HEK293 (cell line): ENCODE measurements at regions not wholly inside any gene's neighbourhood (a gene's known extent, or its start where the extent isn't known, plus 50 kb on each side); places are given as distances from the start of the nearest gene placed in this dataset.

Source experiments
- CTCF ChIA-PET: fragments of 350-600 bp; formaldehyde crosslinking; extraction: SDS; loops from one replicate; lab custom pipeline; 2021; ENCODE audit warnings: antibody characterized with exemption; lab: Yijun Ruan, JAX
- POLR2A ChIA-PET: fragments of 300-600 bp; formaldehyde crosslinking; extraction: SDS; loops from one replicate; lab custom pipeline; 2020; ENCODE audit warnings: antibody characterized with exemption, inconsistent platforms; lab: Yijun Ruan, JAX
- H3K27ac ChIP-seq: fragments of 200-500 bp; sonication (Bioruptor generic); 2 replicates; pipeline ENCODE4 v1.5.1; 2014; ENCODE audit warnings: low read depth, low read length, control low read depth, inconsistent platforms; ENCODE audit errors: extremely low read depth
- H3K36me3 ChIP-seq, 2 experiments: fragments of 200-500 bp in 1 of 2; sonication (Bioruptor generic) in 1 of 2; 1 replicate in 1 of 2; 2 replicates in 1 of 2; pipeline ENCODE4 v1.5.1; 2014 to 2017; ENCODE audit warnings: inconsistent platforms in 2 of 2, low read length in 2 of 2; ENCODE audit not compliant: control insufficient read depth in 2 of 2, insufficient read depth in 1 of 2
- H3K4me1 ChIP-seq: fragments of 200-500 bp; sonication (Bioruptor generic); 2 replicates; pipeline ENCODE4 v1.5.1; 2014; ENCODE audit warnings: mild to moderate bottlenecking, low read length, inconsistent platforms; ENCODE audit not compliant: control insufficient read depth, insufficient read depth
- H3K4me3 ChIP-seq: 2 replicates; pipeline ENCODE4 v1.5.1; 2011; ENCODE audit warnings: low read depth, mild to moderate bottlenecking, control low read depth, low read length, moderate library complexity
- H3K9me3 ChIP-seq: fragments of 200-500 bp; sonication (Bioruptor generic); 2 replicates; pipeline ENCODE4 v1.5.1; 2014; ENCODE audit warnings: low read depth, low read length, inconsistent platforms; ENCODE audit not compliant: control insufficient read depth, insufficient read depth
- BCL11A ChIP-seq: fragments of 450-650 bp; formaldehyde crosslinking; IDR thresholded peaks from 2 replicates; pipeline ENCODE4 v1.5.1; 2016; ENCODE audit warnings: low read depth, missing biosample characterization, missing genetic modification characterization
- GLIS1 ChIP-seq: fragments of 450-650 bp; formaldehyde crosslinking; IDR thresholded peaks from 2 replicates; pipeline ENCODE4 v1.5.1; 2016; ENCODE audit warnings: missing biosample characterization, missing genetic modification characterization
- KLF16 ChIP-seq: fragments of 450-650 bp; formaldehyde crosslinking; IDR thresholded peaks from 2 replicates; pipeline ENCODE4 v1.5.1; 2017; ENCODE audit warnings: missing biosample characterization, missing genetic modification characterization
- MEIS1 ChIP-seq: sonication (generic); formaldehyde crosslinking; IDR thresholded peaks from 2 replicates; pipeline ENCODE4 v1.8.1; 2022; ENCODE audit warnings: missing genetic modification reagents, mild to moderate bottlenecking, borderline replicate concordance
- OSR2 ChIP-seq: fragments of 450-650 bp; formaldehyde crosslinking; IDR thresholded peaks from 2 replicates; pipeline ENCODE4 v1.5.1; 2016; ENCODE audit warnings: missing biosample characterization, missing genetic modification characterization
- PRDM6 ChIP-seq: fragments of 450-650 bp; formaldehyde crosslinking; IDR thresholded peaks from 2 replicates; pipeline ENCODE4 v1.5.1; 2017; ENCODE audit warnings: missing biosample characterization, missing genetic modification characterization
- RBAK ChIP-seq: fragments of 450-650 bp; formaldehyde crosslinking; IDR thresholded peaks from 2 replicates; pipeline ENCODE4 v1.5.1; 2016; ENCODE audit warnings: missing biosample characterization, missing genetic modification characterization
- SCRT2 ChIP-seq: fragments of 450-650 bp; formaldehyde crosslinking; IDR thresholded peaks from 2 replicates; pipeline ENCODE4 v1.5.1; 2016; ENCODE audit warnings: missing biosample characterization, missing genetic modification characterization
- TCF7L2 ChIP-seq: IDR thresholded peaks from 2 replicates; pipeline ENCODE4 v1.6.1; 2011; ENCODE audit warnings: low read depth, mild to moderate bottlenecking, inconsistent platforms, low read length, moderate library complexity, borderline replicate concordance
- WT1 ChIP-seq: fragments of 450-650 bp; formaldehyde crosslinking; IDR thresholded peaks from 2 replicates; pipeline ENCODE4 v1.5.1; 2016; ENCODE audit warnings: missing biosample characterization, missing genetic modification characterization
- ZBTB49 ChIP-seq: fragments of 450-650 bp; formaldehyde crosslinking; IDR thresholded peaks from 2 replicates; pipeline ENCODE4 v1.5.1; 2016; ENCODE audit warnings: missing biosample characterization, missing genetic modification characterization, low read depth
- ZFP37 ChIP-seq: fragments of 450-650 bp; formaldehyde crosslinking; IDR thresholded peaks from 2 replicates; pipeline ENCODE4 v1.5.1; 2016; ENCODE audit warnings: missing biosample characterization, missing genetic modification characterization
- ZNF114 ChIP-seq: fragments of 450-650 bp; formaldehyde crosslinking; IDR thresholded peaks from 2 replicates; pipeline ENCODE4 v1.5.0; 2017; ENCODE audit warnings: missing biosample characterization, missing genetic modification characterization
- ZNF146 ChIP-seq: fragments of 450-650 bp; formaldehyde crosslinking; IDR thresholded peaks from 2 replicates; pipeline ENCODE4 v1.5.1; 2016; ENCODE audit warnings: missing biosample characterization, missing genetic modification characterization
- ZNF175 ChIP-seq: fragments of 450-650 bp; formaldehyde crosslinking; IDR thresholded peaks from 2 replicates; pipeline ENCODE4 v1.5.1; 2016; ENCODE audit warnings: missing biosample characterization, missing genetic modification characterization
- ZNF221 ChIP-seq: fragments of 450-650 bp; formaldehyde crosslinking; IDR thresholded peaks from 2 replicates; pipeline ENCODE4 v1.5.1; 2017; ENCODE audit warnings: missing biosample characterization, missing genetic modification characterization, borderline replicate concordance
- ZNF223 ChIP-seq: fragments of 450-650 bp; formaldehyde crosslinking; IDR thresholded peaks from 2 replicates; pipeline ENCODE4 v1.5.1; 2016; ENCODE audit warnings: missing biosample characterization, missing genetic modification characterization
- ZNF26 ChIP-seq: fragments of 450-650 bp; formaldehyde crosslinking; IDR thresholded peaks from 2 replicates; pipeline ENCODE4 v1.5.1; 2016; ENCODE audit warnings: missing biosample characterization, missing genetic modification characterization
- ZNF394 ChIP-seq: fragments of 450-650 bp; formaldehyde crosslinking; IDR thresholded peaks from 2 replicates; pipeline ENCODE4 v1.5.1; 2016; ENCODE audit warnings: missing biosample characterization, missing genetic modification characterization, mild to moderate bottlenecking, moderate library complexity, borderline replicate concordance
- ZNF416 ChIP-seq: fragments of 450-650 bp; formaldehyde crosslinking; IDR thresholded peaks from 2 replicates; pipeline ENCODE4 v1.5.1; 2016; ENCODE audit warnings: missing biosample characterization, missing genetic modification characterization
- ZNF513 ChIP-seq: fragments of 450-650 bp; IDR thresholded peaks from 2 replicates; pipeline ENCODE4 v1.5.1; 2018; ENCODE audit warnings: missing biosample characterization, missing genetic modification characterization
- ZNF530 ChIP-seq: fragments of 450-650 bp; formaldehyde crosslinking; IDR thresholded peaks from 2 replicates; pipeline ENCODE4 v1.5.1; 2016; ENCODE audit warnings: low read depth, missing biosample characterization, missing genetic modification characterization
- ZNF664 ChIP-seq: fragments of 450-650 bp; formaldehyde crosslinking; IDR thresholded peaks from 2 replicates; pipeline ENCODE4 v1.5.1; 2016; ENCODE audit warnings: missing biosample characterization, missing genetic modification characterization
- ZNF677 ChIP-seq: fragments of 450-650 bp; IDR thresholded peaks from 2 replicates; pipeline ENCODE4 v1.5.0; 2018; ENCODE audit warnings: missing biosample characterization, mild to moderate bottlenecking, missing genetic modification characterization, moderate library complexity
- ZNF792 ChIP-seq: fragments of 450-650 bp; formaldehyde crosslinking; IDR thresholded peaks from 2 replicates; pipeline ENCODE4 v1.5.1; 2016; ENCODE audit warnings: missing biosample characterization, missing genetic modification characterization
- ZNF830 ChIP-seq: fragments of 450-650 bp; IDR thresholded peaks from 2 replicates; pipeline ENCODE4 v1.5.0; 2018; ENCODE audit warnings: missing biosample characterization, missing genetic modification characterization, low read depth, mild to moderate bottlenecking, moderate library complexity

- TF ChIP-seq ZNF830 (tag by site-specific recombination) (no peak), SCRT2 (tag by site-specific recombination) (no peak), TCF7L2 (no peak), MEIS1 (CRISPR knock-in tag) (no peak), ZNF175 (tag by site-specific recombination) (no peak), ZNF394 (tag by site-specific recombination) (no peak), RBAK (tag by site-specific recombination) (no peak), ZNF513 (no peak), KLF16 (tag by site-specific recombination) (no peak), ZBTB49 (tag by site-specific recombination) (no peak), BCL11A (tag by site-specific recombination) (no peak), ZNF223 (tag by site-specific recombination) (no peak), ZFP37 (tag by site-specific recombination) (no peak), ZNF221 (tag by site-specific recombination) (no peak), PRDM6 (tag by site-specific recombination) (no peak)
- CTCF ChIA-PET, result no interaction called here
Measured at GRCh38 chr3:145197051-145197820, 963.7 kb downstream of the PLOD2 start.

GRCh38 chr3:145197821-145198220, 963.2 kb downstream of the PLOD2 start:
- TF ChIP-seq ZNF26 (tag by site-specific recombination), result no peak
- no peak for TF ChIP-seq ZNF114 (tag by site-specific recombination)
- no peak for TF ChIP-seq ZNF530 (tag by site-specific recombination)
- no peak for TF ChIP-seq ZNF664 (tag by site-specific recombination)
- no peak for TF ChIP-seq PRDM6 (tag by site-specific recombination)
- no peak for TF ChIP-seq ZNF223 (tag by site-specific recombination)
- TF ChIP-seq ZNF416 (tag by site-specific recombination), result no peak
- TF ChIP-seq WT1, result no peak
- TF ChIP-seq ZNF792 (tag by site-specific recombination), result no peak
- TF ChIP-seq OSR2 (tag by site-specific recombination), result no peak
- TF ChIP-seq ZNF677, result no peak
- no peak for TF ChIP-seq ZNF146
- TF ChIP-seq GLIS1 (tag by site-specific recombination), result no peak
- no peaks in the 10 kb centered on the region for H3K4me1 ChIP-seq
- no peak overlapping the region for H3K4me3 ChIP-seq
- H3K36me3 ChIP-seq, result no peaks in the 10 kb centered on the region
- ChIA-PET CTCF (no interaction called here), POLR2A (no interaction called here)
- H3K9me3 ChIP-seq, result no peaks in the 10 kb centered on the region
- H3K27ac ChIP-seq, result no peak overlapping the region

More at GRCh38 chr3:145197051-145197820, 963.7 kb downstream of the PLOD2 start:
- Histone ChIP-seq H3K27ac (no peak overlapping the region), H3K9me3 (no peaks in the 10 kb centered on the region), H3K4me1 (no peaks in the 10 kb centered on the region), H3K4me3 (no peak overlapping the region), H3K36me3 (no peaks in the 10 kb centered on the region)
- POLR2A ChIA-PET, result no interaction called here
